ENCODE measurements at regions not wholly inside any gene's neighbourhood (a gene's known extent, or its start where the extent isn't known, plus 50 kb on each side); places are given as distances from the start of the nearest gene placed in this dataset.

DNA sequence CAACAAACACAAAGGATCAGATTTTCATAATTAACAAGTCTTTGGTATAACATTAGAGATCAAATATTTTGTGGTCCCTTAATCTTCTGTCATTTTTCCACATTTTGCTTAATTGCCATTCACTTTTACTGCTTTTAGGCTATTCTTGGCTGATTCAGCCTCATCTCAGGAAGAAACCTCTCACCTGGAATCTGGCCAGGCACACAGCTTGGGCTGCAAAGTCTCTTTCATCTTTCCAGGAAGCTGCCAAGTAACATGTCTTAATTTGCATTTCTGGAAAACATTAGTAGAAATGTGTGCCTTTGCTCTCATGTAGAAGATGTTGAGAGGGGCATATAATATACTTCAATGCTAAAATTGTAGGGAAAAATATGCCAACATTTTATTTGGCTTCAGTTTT, 174.2 kb upstream of the STEAP4 start:
- Histone ChIP-seq H3K9ac (ENCODE audit: extremely low read depth, insufficient read length, low read length) (no peak overlapping the region), H3K23ac (ENCODE audit: insufficient read length, low read depth, low read length) (no peak overlapping the region), H3K23me2 (ENCODE audit: insufficient read length, low read depth, low read length, poor library complexity, severe bottlenecking) (no peaks in the 10 kb centered on the region), H3K18ac (ENCODE audit: insufficient read length, low read depth, low read length) (no peak overlapping the region), H2AK5ac (ENCODE audit: insufficient read length, low read length) (no peak overlapping the region), H3K4me1 (ENCODE audit: insufficient read depth, low read length) (no peaks in the 10 kb centered on the region), H3K4me2 (ENCODE audit: insufficient read depth, insufficient read length, low read length) (no peak overlapping the region), H4K20me1 (ENCODE audit: control insufficient read depth, insufficient read depth, insufficient read length) (no peaks in the 10 kb centered on the region), H3K4ac (ENCODE audit: low read depth, low read length) (no peak overlapping the region), H3K79me1 (ENCODE audit: insufficient read depth, low read depth, low read length, poor library complexity, severe bottlenecking) (no peaks in the 10 kb centered on the region), H2BK5ac (ENCODE audit: insufficient read length, low read length) (no peak overlapping the region), H3K14ac (ENCODE audit: insufficient read depth, low read length) (no peak overlapping the region), H2BK120ac (ENCODE audit: low read depth, low read length, poor library complexity, severe bottlenecking) (no peak overlapping the region), H4K5ac (ENCODE audit: insufficient read length, low read depth, low read length) (no peak overlapping the region), H3K56ac (ENCODE audit: insufficient read length, low read depth, low read length) (no peak overlapping the region), H4K91ac (ENCODE audit: insufficient read length, low read depth, low read length) (no peak overlapping the region), H3K9me3 (ENCODE audit: control insufficient read depth, low read depth, low read length) (no peaks in the 10 kb centered on the region), H3K79me2 (ENCODE audit: insufficient read depth, low read length) (no peaks in the 10 kb centered on the region), H2BK12ac (ENCODE audit: insufficient read length, low read depth, low read length) (no peak overlapping the region), H4K8ac (replicated peaks; ENCODE audit: insufficient read length, low read depth, low read length) (no peak overlapping the region), H3K27me3 (ENCODE audit: insufficient read depth, low read length) (no peaks in the 10 kb centered on the region), H2BK15ac (ENCODE audit: low read depth, low read length) (no peak overlapping the region), H3T11ph (ENCODE audit: low read length) (no peak overlapping the region), H2AFZ (ENCODE audit: low read length) (no peak overlapping the region), H3K27ac (ENCODE audit: insufficient read length, low read depth, low read length) (no peak overlapping the region), H2BK20ac (ENCODE audit: low read depth, low read length, poor library complexity, severe bottlenecking) (no peak overlapping the region)
- DNase-seq: no peak
- Mint-ChIP-seq H3K27ac (no peak overlapping the region), H3K4me3 (no peak overlapping the region), H3K9me3 (no peaks in the 10 kb centered on the region), H3K36me3 (ENCODE audit: insufficient read depth in 1 of 3, low read depth in 3 of 3) (no peaks in the 10 kb centered on the region), H3K27me3 (ENCODE audit: low read depth) (no peaks in the 10 kb centered on the region), H3K4me1 (no peaks in the 10 kb centered on the region)
- TF ChIP-seq, protein P1, sequence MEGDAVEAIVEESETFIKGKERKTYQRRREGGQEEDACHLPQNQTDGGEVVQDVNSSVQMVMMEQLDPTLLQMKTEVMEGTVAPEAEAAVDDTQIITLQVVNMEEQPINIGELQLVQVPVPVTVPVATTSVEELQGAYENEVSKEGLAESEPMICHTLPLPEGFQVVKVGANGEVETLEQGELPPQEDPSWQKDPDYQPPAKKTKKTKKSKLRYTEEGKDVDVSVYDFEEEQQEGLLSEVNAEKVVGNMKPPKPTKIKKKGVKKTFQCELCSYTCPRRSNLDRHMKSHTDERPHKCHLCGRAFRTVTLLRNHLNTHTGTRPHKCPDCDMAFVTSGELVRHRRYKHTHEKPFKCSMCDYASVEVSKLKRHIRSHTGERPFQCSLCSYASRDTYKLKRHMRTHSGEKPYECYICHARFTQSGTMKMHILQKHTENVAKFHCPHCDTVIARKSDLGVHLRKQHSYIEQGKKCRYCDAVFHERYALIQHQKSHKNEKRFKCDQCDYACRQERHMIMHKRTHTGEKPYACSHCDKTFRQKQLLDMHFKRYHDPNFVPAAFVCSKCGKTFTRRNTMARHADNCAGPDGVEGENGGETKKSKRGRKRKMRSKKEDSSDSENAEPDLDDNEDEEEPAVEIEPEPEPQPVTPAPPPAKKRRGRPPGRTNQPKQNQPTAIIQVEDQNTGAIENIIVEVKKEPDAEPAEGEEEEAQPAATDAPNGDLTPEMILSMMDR (conservative IDR thresholded peaks at IDR 0.05): no peak
